MCF 10A (cell line): ENCODE measurements at regions not wholly inside any gene's neighbourhood (a gene's known extent, or its start where the extent isn't known, plus 50 kb on each side); places are given as distances from the start of the nearest gene placed in this dataset.

Experiments
- BruUV-seq: library from RNA; stranded (reverse); fragments of 400-500 nt; replicated peaks from 2 replicates; lab custom pipeline; 2021; lab: Mats Ljungman, UMichigan
- CTCF ChIA-PET: fragments of 300-600 bp; sonication (Branson Sonifier 250); formaldehyde crosslinking; extraction: SDS; loops from one replicate; lab custom pipeline; 2021; ENCODE audit warnings: antibody characterized with exemption, inconsistent platforms; lab: Yijun Ruan, JAX
- POLR2A ChIA-PET: fragments of 300-600, 350-650 bp; sonication (Branson Sonifier 250); formaldehyde crosslinking; extraction: SDS; loops from one replicate; lab custom pipeline; 2020; ENCODE audit warnings: antibody characterized with exemption, inconsistent platforms; lab: Yijun Ruan, JAX
- DNase-seq: peaks from one replicate; pipeline ENCODE4 v3.0.0-alpha.2; 2018; ENCODE audit not compliant: unreplicated experiment
- H3K27ac Mint-ChIP-seq: one replicate; pipeline ENCODE4 v1.8.0; 2022; ENCODE audit warnings: mild to moderate bottlenecking, low read depth, mixed read lengths; ENCODE audit not compliant: unreplicated experiment
- H3K27me3 Mint-ChIP-seq: one replicate; pipeline ENCODE4 v1.8.0; 2022; ENCODE audit warnings: mixed read lengths; ENCODE audit not compliant: insufficient read depth, unreplicated experiment
- H3K36me3 Mint-ChIP-seq: one replicate; pipeline ENCODE4 v1.8.0; 2022; ENCODE audit warnings: mild to moderate bottlenecking, moderate library complexity, mixed read lengths; ENCODE audit not compliant: insufficient read depth, unreplicated experiment
- H3K4me1 Mint-ChIP-seq: one replicate; pipeline ENCODE4 v1.8.0; 2022; ENCODE audit warnings: mixed read lengths; ENCODE audit not compliant: insufficient read depth, unreplicated experiment
- H3K4me3 Mint-ChIP-seq: one replicate; pipeline ENCODE4 v1.8.0; 2022; ENCODE audit warnings: mild to moderate bottlenecking, moderate library complexity, mixed read lengths; ENCODE audit not compliant: unreplicated experiment
- H3K9me3 Mint-ChIP-seq: one replicate; pipeline ENCODE4 v1.8.0; 2022; ENCODE audit warnings: mixed read lengths; ENCODE audit not compliant: unreplicated experiment
- CTCF ChIP-seq: fragments of 200-600 bp; IDR thresholded peaks from one replicate; pipeline ENCODE4 v1.8.0; 2022; ENCODE audit warnings: antibody characterized with exemption, mild to moderate bottlenecking; ENCODE audit not compliant: unreplicated experiment
- intact Hi-C: fragments of 100-400 bp; cut with micrococcal nuclease; formaldehyde crosslinking; loops from 2 replicates; pipeline ENCODE4 v1.14.1; 2022

- Mint-ChIP-seq H3K36me3 (no peaks in the 10 kb centered on the region), H3K27me3 (no peaks in the 10 kb centered on the region), H3K27ac (no peak overlapping the region), H3K4me3 (no peak overlapping the region), H3K4me1 (peaks cover 11% of the 10 kb centered on the region), H3K9me3 (no peaks in the 10 kb centered on the region)
- POLR2A ChIA-PET, result no interaction called here
- no peak for DNase-seq
- CTCF ChIA-PET, result interaction anchor here (0.6 to 6.0 kb wide), 22 partner anchors 10 to 1158 kb away, joined by 3 to 81 read pairs (median 5); no protein-coding TSS in a partner anchor
- BruUV-seq, result no TSS peak
- intact Hi-C loops, result loop anchor here (2.0 to 5.0 kb wide), 3 partner anchors 234 to 1168 kb away; no protein-coding TSS in a partner anchor
- TF ChIP-seq CTCF, result no peak
Measured at GRCh38 chr12:59151243-59151642, 230.9 kb upstream of the LRIG3 start.

- H3K9me3 Mint-ChIP-seq, result no peaks in the 10 kb centered on the region
- H3K36me3 Mint-ChIP-seq, result no peaks in the 10 kb centered on the region
- H3K27ac Mint-ChIP-seq, result no peak overlapping the region
- peak; percentile 91 for TF ChIP-seq CTCF
- ChIA-PET CTCF (interaction anchor here (0.6 to 6.0 kb wide), 40 partner anchors 8 to 1157 kb away, joined by 3 to 81 read pairs (median 5); no protein-coding TSS in a partner anchor), POLR2A (interaction anchor here (0.6 kb wide), 2 partner anchors 98 to 609 kb away, joined by 3 read pairs; no protein-coding TSS in a partner anchor)
- no TSS peak for BruUV-seq
- H3K4me1 Mint-ChIP-seq, result peaks cover 11% of the 10 kb centered on the region
- no peaks in the 10 kb centered on the region for H3K27me3 Mint-ChIP-seq
- no peak overlapping the region for H3K4me3 Mint-ChIP-seq
- intact Hi-C loops, result loop anchor here (1.0 to 5.0 kb wide), 6 partner anchors 37 to 1167 kb away; no protein-coding TSS in a partner anchor
- DNase-seq, result peak; percentile 84
Measured at GRCh38 chr12:59149995-59150642, 229.8 kb upstream of the LRIG3 start.

- no peak overlapping the region for H3K27ac Mint-ChIP-seq
- ChIA-PET POLR2A (no interaction called here), CTCF (no interaction called here)
- no peak for DNase-seq
- no peaks in the 10 kb centered on the region for H3K9me3 Mint-ChIP-seq
- no peak overlapping the region for H3K4me3 Mint-ChIP-seq
- no peak for TF ChIP-seq CTCF
- intact Hi-C loops, result no loop called here
- peaks cover 11% of the 10 kb centered on the region for H3K4me1 Mint-ChIP-seq
- no peaks in the 10 kb centered on the region for H3K36me3 Mint-ChIP-seq
- no TSS peak for BruUV-seq
- no peaks in the 10 kb centered on the region for H3K27me3 Mint-ChIP-seq
Measured at GRCh38 chr12:59147791-59148190, 227.5 kb upstream of the LRIG3 start.

GRCh38 chr12:59142183-59142790 lies 222.0 kb upstream of the LRIG3 start:
- ChIA-PET CTCF (interaction anchor here (1.1 to 3.7 kb wide), 4 partner anchors 8 to 35 kb away, joined by 3 to 27 read pairs (median 7); no protein-coding TSS in a partner anchor), POLR2A (interaction anchor here (0.6 to 1.0 kb wide), 2 partner anchors 226 to 506 kb away, joined by 4 to 6 read pairs; no protein-coding TSS in a partner anchor)
- no peaks in the 10 kb centered on the region for H3K27me3 Mint-ChIP-seq
- H3K4me3 Mint-ChIP-seq, result no peak overlapping the region
- H3K27ac Mint-ChIP-seq, result no peak overlapping the region
- no peaks in the 10 kb centered on the region for H3K9me3 Mint-ChIP-seq
- no peaks in the 10 kb centered on the region for H3K36me3 Mint-ChIP-seq
- no peak for TF ChIP-seq CTCF
- DNase-seq, result no peak
- BruUV-seq, result no TSS peak
- no peaks in the 10 kb centered on the region for H3K4me1 Mint-ChIP-seq
- intact Hi-C loops, result no loop called here
